Epidermal melanocyte (primary cell): ENCODE measurements at regions not wholly inside any gene's neighbourhood (a gene's known extent, or its start where the extent isn't known, plus 50 kb on each side); places are given as distances from the start of the nearest gene placed in this dataset.

Experiments used
- DNase-seq: peaks from one replicate; pipeline ENCODE4 v3.0.0; 2011; ENCODE audit warnings: low spot score; ENCODE audit not compliant: insufficient read length

DNA sequence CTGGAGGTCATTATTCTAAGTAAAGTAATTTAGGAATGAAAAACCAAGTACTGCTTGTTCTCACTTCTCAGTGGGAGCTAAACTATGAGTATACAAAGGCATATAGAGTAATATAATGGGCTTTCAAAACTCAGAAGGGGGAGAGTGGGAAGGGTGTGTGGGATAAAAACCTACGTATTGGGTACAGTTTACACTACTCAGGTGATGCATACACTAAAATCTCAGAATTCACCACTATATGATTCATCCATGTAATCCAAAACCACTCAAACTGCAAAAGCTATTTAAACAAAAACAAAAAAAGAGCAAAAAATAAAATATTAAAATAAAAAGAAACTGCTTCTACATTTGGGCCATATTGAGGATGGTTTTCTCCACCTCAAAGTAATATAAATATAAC, 623.3 kb downstream of the NSUN3 start:
- no peak for DNase-seq

DNA sequence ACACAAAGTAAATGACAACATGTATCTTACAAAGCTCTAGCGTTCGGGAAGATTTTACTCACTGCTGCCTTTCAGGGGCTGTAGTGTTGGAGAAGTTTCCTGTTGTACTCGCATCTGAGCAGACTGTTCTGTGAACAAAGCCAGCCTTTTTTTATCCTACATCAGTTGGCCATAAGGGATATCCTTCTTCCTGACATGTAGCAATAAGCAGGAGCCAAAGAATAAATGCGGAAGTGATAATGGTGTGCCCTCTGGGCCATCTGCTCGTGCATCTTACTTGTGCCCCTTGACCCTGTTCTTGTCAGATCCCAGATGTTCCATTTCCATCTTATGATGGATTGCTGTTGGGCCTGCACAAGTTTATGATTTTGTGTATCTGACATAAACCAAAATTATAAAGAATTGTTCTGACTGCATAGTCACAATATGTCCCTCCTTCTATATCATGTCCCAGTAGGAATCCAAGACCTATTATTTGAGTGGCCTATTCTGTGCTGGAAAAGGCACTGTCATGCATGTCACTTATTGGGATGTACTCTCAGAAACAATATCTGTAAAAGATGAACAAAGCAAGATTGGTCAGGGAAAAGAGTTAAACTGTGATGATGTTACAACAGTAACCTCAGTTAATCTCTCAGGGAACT, 631.3 kb downstream of the NSUN3 start:
- no peak for DNase-seq

GRCh38 chr3:94694894-94695293, 632.0 kb downstream of the NSUN3 start:
- DNase-seq = no peak

GRCh38 chr3:94704467-94704866, 641.6 kb downstream of the NSUN3 start:
- DNase-seq = no peak

GRCh38 chr3:94709249-94709902, 646.5 kb downstream of the NSUN3 start:
- DNase-seq = no peak

- DNase-seq = no peak
Measured at GRCh38 chr3:94714194-94714593, 651.3 kb downstream of the NSUN3 start.

GRCh38 chr3:94716326-94717018, 653.6 kb downstream of the NSUN3 start:
- DNase-seq = no peak

DNA sequence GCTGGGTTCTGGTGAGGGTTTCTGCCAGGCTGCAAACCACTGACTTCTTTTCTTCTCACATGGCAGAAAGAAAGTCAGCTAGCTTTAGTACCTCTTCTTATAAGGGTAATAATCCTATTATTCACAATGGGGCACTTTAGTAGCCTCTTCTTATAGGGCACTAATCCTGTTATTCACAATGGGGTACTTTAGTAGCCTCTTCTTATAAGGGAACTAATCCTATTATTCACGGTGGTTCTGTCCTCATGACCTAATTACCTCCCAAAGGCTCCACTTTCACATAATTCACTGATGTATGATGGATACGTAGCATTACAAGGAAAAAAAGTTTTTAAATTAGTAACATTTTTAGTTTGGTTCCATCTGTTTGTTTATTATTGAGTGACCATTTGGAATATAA, 671.3 kb downstream of the NSUN3 start:
- DNase-seq = no peak

DNA sequence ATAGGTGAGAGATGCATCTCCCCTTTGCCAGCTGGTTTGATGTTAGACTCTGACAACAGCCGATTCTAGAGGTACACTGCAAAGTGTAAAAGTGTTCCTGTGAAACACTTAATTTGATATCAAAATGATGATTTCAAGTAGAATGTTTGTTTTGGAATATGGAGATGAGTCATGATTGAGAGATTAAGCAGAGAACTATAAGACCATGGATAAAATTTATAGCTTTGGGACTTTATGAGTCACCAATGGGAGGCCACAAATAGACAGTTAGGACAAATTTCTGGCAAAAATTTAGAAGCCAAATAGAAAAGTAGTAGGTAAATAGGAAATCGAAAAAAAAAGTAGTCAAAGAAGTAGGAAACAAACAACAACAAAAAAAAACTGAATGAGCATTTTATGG, 672.5 kb downstream of the NSUN3 start:
- no peak for DNase-seq

DNA sequence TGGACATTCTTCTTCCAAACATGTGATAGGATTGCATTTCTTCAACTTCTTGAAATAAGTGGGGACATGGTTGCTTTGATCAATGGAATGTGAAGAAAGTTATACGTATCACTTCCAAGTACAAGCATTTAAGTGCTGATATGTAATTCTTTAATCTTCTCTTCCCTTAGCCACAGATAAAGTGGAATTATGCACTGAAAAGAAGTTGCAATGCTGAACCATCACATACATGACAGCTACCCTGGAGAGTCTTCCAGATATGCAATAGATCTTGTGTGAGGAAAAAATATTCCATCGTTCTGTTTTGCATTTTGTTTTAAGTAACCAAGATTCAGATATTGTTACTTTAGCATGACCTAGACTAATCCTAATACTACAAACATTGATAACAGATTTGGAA, 674.3 kb downstream of the NSUN3 start:
- no peak for DNase-seq

GRCh38 chr3:94739420-94739819, 676.6 kb downstream of the NSUN3 start:
- no peak for DNase-seq

- no peak for DNase-seq
Measured at GRCh38 chr3:94758751-94759150, 695.9 kb downstream of the NSUN3 start.

- DNase-seq = no peak
Measured at GRCh38 chr3:94772402-94772801, 709.5 kb downstream of the NSUN3 start.

DNA sequence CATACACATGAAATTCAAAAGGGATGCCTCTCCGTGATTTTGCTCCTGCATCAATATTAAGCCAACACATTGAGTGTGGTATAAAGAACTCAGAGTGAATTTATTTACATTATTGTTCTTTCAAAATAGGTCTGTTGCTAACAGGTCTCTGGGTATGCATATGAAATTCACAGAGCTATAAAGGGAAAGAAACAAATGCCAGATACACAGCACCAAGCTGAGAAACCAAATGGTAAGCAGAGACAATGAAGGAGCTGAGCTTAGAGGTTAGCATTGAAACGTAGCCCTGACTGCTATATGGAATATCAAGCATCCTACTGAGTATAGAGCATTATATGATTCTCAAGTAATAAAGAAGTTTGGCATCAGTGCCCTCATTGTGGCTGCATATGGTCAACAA, 712.9 kb downstream of the NSUN3 start:
- DNase-seq = no peak

DNA sequence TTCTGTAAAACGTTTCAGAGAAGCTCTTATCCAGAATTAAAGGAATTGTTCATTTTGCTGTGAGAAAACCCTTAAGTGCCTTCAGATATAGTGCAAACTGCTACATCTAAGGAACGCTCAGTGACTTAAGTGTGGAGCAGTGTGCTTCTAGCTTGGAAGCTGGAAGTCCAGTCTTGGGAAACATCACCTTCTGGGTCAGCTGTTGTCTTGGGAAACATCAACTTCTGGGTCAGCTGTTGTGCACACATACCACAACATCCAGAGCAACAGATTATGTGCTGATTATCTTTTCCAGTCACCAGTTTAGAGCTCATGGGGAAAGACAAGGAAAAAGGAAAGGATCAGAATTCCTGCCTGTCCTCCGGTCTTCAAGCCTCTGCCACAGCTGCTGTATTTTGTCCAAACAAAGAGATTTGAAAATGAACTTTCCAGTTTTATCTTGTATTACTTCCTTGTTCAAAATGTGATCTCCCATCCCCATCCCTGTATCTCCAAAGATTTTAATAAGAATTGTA, 713.6 kb downstream of the NSUN3 start:
- DNase-seq = no peak

- DNase-seq = no peak
Measured at GRCh38 chr3:94778289-94778688, 715.4 kb downstream of the NSUN3 start.

DNA sequence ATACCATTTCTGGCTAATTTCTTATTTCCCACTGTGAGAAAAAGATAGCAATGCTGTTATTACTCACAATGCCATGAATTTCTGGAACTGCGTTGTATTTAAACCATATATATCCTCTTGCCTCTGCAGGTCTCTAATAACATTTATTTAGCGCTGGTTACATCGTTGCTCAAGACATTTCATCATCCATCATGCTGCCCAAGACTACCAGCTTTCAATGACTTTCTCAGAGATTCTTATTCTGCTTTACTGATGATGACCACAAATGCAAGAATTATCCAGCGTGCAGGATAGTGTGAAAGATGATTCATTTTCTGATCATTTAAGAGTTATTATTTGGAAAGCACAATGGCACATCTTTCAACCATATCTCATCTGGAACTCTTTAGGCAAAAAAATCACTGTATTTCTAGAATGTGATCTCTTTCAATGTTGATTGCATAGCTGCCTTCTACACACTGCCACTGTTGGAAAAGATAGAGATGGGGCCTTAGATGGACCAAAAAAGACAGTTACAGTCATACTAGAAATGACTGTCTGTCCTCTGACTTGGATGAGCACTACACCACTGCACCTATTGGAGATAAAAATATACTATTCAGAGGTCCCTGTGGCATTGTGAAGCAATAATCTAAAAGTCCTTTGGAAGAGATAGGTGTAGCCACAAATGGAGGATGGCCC, 716.1 kb downstream of the NSUN3 start:
- no peak for DNase-seq

GRCh38 chr3:94779699-94780098, 716.8 kb downstream of the NSUN3 start:
- no peak for DNase-seq

- no peak for DNase-seq
Measured at GRCh38 chr3:94784274-94784673, 721.4 kb downstream of the NSUN3 start.

- no peak for DNase-seq
Measured at GRCh38 chr3:94787066-94787465, 724.2 kb downstream of the NSUN3 start.

DNA sequence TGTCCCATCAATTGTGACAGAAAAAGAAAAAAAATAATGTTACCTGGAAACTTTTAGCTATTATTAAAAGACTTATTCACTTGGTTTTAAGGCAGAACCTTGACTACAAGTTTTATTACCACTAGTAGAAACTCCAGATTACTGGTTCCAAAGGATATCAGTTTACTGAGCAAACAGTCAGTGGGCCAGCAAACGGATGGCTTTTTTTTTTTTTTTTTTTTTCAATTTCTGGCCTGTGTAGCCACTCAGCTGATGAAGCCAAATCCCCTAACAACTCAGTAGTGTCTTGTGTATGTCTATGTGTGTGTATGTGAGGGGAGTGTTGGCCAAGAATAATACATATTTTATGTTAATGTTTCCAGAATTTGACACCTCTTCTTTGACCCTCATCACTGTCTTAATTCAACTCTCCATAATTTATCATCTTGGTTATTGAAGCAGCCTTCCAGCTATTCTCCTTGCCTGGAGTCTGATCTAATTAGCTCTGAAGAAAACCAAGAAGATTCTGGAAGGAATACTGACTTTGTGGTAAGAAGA, 724.9 kb downstream of the NSUN3 start:
- no peak for DNase-seq

- no peak for DNase-seq
Measured at GRCh38 chr3:94794563-94794962, 731.7 kb downstream of the NSUN3 start.
